Activated CD4-positive, CD25-positive, alpha-beta regulatory T cell treated with anti-CD3 and anti-CD28 coated beads, Interleukin-2, amount 50 U/mL, for 72 hours (primary cell): ENCODE measurements at regions not wholly inside any gene's neighbourhood (a gene's known extent, or its start where the extent isn't known, plus 50 kb on each side); places are given as distances from the start of the nearest gene placed in this dataset.

Experiments
- DNase-seq: peaks from one replicate; pipeline ENCODE4 v3.0.0; 2021

GRCh38 chr2:67663776-67664175, 266.6 kb downstream of the ETAA1 start:
- no peak for DNase-seq

GRCh38 chr2:67666386-67667053, 269.4 kb downstream of the ETAA1 start:
- no peak for DNase-seq

GRCh38 chr2:67667054-67667908, 270.1 kb downstream of the ETAA1 start:
- no peak for DNase-seq

DNA sequence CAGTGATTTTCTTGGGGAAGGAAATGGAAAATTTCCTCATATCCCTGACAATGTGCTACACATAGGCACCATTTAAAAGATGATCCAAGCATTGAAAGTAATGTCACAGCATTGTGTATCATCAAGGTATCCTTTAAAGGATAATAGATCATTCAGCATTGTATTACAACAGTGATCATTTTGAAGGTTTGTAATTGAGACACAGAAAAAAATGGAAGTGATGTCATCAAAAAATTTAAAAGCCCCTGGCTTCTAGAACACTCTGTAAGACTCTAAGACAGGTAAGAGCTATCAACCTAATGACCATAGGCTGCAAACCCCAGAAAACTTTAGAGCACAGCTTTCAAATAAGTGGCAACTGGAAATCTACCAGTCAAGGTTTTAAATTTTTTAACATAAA, 271.4 kb downstream of the ETAA1 start:
- no peak for DNase-seq

DNA sequence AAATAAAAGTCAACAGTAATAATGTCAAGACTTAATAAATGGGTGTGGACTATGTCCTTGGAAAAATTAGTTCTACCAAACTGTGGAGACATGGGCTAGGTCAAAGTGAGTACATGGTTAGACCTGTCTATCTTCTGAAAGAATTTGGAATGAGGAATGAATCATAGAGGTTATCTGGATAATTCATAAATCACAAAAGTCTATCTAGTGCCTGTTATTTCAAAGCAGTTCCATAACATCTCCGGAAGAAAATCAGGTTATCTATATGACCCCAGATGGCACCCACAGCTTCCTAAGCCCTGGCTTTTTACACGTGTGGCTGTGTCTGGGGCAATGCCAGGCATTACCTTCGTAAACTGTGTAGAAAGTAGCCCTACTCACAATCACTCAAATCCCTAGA, 272.0 kb downstream of the ETAA1 start:
- no peak for DNase-seq

GRCh38 chr2:67669766-67670165, 272.6 kb downstream of the ETAA1 start:
- DNase-seq = no peak

GRCh38 chr2:67670747-67671183, 273.6 kb downstream of the ETAA1 start:
- no peak for DNase-seq

DNA sequence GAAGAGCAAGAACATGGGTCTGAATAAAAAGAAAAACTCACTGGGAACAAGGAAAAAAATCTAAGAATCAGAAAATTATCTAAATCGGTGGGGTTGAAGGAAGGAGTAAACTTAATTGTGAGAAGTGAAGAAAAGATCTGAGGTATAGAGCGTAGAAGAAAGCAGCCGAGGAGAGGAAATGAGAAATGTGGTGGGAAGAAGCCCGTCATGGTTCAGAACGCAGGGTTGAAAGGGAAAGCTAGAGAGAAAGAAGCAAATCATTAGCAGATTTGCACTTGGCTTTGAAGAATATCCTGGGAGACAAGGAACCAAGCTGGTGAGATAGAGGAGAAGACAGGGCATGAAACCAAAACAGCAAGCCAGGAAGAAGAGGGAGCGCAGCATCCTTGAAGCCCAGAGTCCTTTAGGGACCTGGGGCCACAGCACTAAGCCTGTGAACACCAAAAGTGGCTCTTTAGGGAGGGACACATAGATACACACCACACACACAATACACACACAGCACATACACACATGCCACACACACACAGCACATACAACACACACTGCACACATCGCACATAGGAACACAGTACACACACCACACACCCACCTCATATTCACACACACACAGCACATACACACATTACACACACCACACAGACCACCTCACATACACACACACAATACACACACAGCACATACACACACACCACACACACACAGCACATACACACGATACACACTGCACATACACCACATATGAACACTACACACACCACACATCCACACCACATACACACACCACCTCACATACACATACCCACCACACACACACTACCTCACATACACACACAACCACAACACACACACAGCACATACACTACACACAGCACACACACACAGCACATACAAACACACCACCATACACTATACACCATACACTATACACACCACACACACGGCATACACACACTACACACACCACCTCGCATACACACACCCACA, 274.6 kb downstream of the ETAA1 start:
- DNase-seq = no peak

GRCh38 chr2:67674668-67675067, 277.5 kb downstream of the ETAA1 start:
- no peak for DNase-seq

GRCh38 chr2:67684991-67685390, 287.9 kb downstream of the ETAA1 start:
- no peak for DNase-seq

- no peak for DNase-seq
These were observed 289.1 kb downstream of the ETAA1 start for GRCh38 chr2:67686254-67686653.

- DNase-seq = no peak
These were observed 292.1 kb downstream of the ETAA1 start for GRCh38 chr2:67689186-67689585.

DNA sequence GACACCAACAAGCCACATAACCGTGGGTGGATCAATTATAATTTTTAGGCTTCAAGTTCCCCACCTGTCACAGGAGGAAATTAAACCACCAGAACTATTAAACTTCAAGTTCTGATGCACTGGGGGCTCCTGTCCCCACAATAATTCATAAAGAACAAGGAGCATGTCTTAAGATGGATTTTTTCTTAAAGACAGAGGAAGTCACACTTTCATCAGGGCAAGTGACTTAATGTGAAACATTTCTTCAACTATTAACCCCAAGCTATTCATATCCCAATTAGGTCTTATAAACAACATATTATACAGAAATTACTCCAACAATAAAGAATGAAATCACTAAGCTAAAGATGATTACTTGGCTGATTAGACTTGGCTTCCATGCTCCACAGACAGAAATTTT, 292.5 kb downstream of the ETAA1 start:
- DNase-seq = no peak

GRCh38 chr2:67694445-67694844, 297.3 kb downstream of the ETAA1 start:
- no peak for DNase-seq

DNA sequence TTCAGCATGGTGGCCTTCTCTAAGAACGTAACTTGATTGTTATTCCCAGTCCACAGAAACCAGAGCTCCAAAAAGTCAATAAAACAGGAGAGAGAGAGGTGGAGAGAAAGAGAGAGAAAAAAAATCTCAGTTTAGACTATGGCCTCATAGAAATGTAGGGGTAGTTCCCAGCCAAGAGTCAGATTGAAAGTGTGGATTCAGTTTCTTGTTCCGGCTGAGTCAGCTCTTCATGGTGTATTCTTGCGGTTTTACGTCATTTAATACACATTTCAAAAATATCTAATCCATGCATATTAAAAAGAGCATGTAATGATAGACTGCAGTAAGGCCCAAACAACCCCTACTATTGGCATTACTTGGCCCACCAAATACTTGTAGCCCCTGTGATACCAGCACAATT, 303.9 kb downstream of the ETAA1 start:
- no peak for DNase-seq

DNA sequence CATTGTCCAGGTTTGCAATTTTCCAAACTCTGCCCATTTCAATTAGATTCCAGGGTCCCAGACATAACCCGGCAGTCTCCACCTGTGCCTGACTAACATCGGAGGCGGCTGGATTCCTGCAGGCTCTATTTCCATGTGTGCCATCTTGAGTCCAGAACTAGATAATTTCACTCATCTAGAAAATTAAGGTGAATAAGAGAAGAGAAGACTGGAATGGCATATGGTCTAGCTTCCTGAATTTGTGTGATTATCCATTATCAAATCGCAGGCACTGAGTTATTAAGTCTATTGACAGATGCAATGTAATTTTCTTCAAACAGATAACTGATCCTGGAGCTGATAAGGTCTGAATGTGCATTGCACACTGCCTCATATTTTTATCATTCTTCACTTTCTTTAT, 305.2 kb downstream of the ETAA1 start:
- no peak for DNase-seq

- DNase-seq = no peak
These were observed 305.8 kb downstream of the ETAA1 start for GRCh38 chr2:67702937-67703336.

GRCh38 chr2:67706082-67706481, 308.9 kb downstream of the ETAA1 start:
- DNase-seq = no peak

DNA sequence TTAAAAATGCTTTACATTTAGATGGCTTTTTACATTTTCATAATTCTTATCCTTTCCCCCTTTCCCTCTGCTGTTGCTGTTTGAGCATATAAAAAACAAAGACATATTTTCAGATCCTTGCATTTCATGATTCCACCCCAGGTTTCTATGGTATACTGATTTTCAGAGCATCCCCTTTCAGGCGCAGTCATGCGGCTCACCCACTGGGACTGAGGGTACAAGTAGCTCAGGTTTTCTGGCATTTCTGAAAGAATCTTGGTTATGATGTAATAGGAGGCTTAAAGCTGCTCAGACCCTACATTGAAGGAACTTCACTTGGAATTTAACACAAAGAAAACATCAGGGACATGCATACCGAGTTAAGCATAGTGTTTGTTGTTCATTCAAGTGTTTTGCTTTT, 310.8 kb downstream of the ETAA1 start:
- no peak for DNase-seq

DNA sequence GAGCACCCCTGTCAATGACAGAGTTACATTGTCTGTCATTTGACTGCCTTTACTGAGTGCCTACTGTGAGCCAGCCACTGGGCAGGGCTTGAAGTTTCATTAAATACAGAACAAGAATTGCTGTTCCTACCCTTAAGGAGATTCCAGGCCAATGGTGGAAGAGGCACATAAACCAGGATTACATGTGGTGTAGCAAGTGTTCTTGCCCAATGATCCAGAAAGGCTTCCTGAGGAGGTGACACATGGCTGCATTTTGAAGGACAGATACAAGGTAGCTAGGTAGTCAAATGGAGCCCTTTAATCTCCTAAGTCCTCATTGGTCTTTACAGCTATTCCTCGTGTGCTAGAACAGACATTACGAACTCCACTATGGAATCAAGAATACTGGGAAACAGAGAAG, 312.7 kb downstream of the ETAA1 start:
- no peak for DNase-seq

GRCh38 chr2:67712484-67712883, 315.4 kb downstream of the ETAA1 start:
- DNase-seq = no peak

DNA sequence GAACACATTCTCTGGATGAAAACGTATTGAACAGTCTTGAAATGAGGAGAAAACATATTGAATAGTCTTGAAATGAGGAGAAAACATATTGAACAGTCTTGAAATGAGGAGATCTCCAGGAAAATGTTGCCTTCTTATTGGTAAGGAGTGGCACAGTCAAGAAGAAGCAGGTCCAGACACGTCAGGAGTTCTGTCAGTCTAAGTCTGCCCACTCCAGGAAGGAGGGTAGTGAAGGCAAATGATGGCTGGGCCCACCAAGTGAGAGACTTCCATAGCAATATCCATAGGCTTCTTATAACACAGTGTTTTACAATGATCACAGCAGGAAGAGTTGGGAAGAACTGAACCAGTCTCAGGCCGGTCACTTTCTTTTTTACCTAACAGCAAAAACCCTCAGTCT, 316.2 kb downstream of the ETAA1 start:
- DNase-seq = no peak

- DNase-seq = no peak
These were observed 319.8 kb downstream of the ETAA1 start for GRCh38 chr2:67716895-67717396.
